ENCODE measurements at regions not wholly inside any gene's neighbourhood (a gene's known extent, or its start where the extent isn't known, plus 50 kb on each side); places are given as distances from the start of the nearest gene placed in this dataset.

- no peak for TF ChIP-seq ZNF274 (IDR thresholded peaks at IDR 0.05; ENCODE audit: low read depth, low read length)
- no peak for TF ChIP-seq SUZ12 (IDR thresholded peaks at IDR 0.05; ENCODE audit: extremely low read depth, insufficient read depth, insufficient read length)
These were observed 137.6 kb upstream of the MAX start for GRCh38 chr14:65239938-65240296.
